Astrocyte (in vitro differentiated cells and primary cell): ENCODE measurements at regions not wholly inside any gene's neighbourhood (a gene's known extent, or its start where the extent isn't known, plus 50 kb on each side); places are given as distances from the start of the nearest gene placed in this dataset.

Experiments
- CTCF ChIP-seq: IDR thresholded peaks from 2 replicates; pipeline ENCODE4 v1.5.1; 2011; ENCODE audit warnings: low read depth, mild to moderate bottlenecking, inconsistent platforms, low read length, moderate library complexity; ENCODE audit not compliant: insufficient read depth
- EZH2 ChIP-seq: IDR thresholded peaks from 2 replicates; pipeline ENCODE4 v1.6.1; 2012; ENCODE audit warnings: mild to moderate bottlenecking, low read length, inconsistent platforms; ENCODE audit not compliant: insufficient read depth

- TF ChIP-seq CTCF (no peak), EZH2 (no peak)
Observed at GRCh38 chr15:31241888-31242522, 84.6 kb upstream of the KLF13 start.
